ENCODE measurements at regions not wholly inside any gene's neighbourhood (a gene's known extent, or its start where the extent isn't known, plus 50 kb on each side); places are given as distances from the start of the nearest gene placed in this dataset.
"Not testable (repeated sequence)": the region's sequence is repeated elsewhere in the genome, so short reads cannot be mapped to it uniquely, and the experiment has no call there.

- TF ChIP-seq CTCF (conservative IDR thresholded peaks at IDR 0.05; ENCODE audit: low read depth, low read length); EZH2 (IDR thresholded peaks at IDR 0.05; ENCODE audit: borderline replicate concordance, low read depth, low read length, poor library complexity, severe bottlenecking): not testable (repeated sequence)
Measured at GRCh38 chr3:95241256-95241655, 1178.4 kb downstream of the NSUN3 start.

Data from A673 (cell line).